Mucosa of stomach (tissue), 1 donor: ENCODE measurements at regions not wholly inside any gene's neighbourhood (a gene's known extent, or its start where the extent isn't known, plus 50 kb on each side); places are given as distances from the start of the nearest gene placed in this dataset.
"Not testable (repeated sequence)": the region's sequence is repeated elsewhere in the genome, so short reads cannot be mapped to it uniquely, and the experiment has no call there.

ENCODE experiments used
- H3K27me3 ChIP-seq: one replicate; pipeline ENCODE4 v1.7.0; 2013; ENCODE audit warnings: mild to moderate bottlenecking, low read length; ENCODE audit not compliant: control insufficient read depth, insufficient read depth
- H3K36me3 ChIP-seq: one replicate; pipeline ENCODE4 v1.7.0; 2013; ENCODE audit warnings: low read length; ENCODE audit not compliant: control insufficient read depth, insufficient read depth
- H3K4me1 ChIP-seq: one replicate; pipeline ENCODE4 v1.7.0; 2013; ENCODE audit warnings: mild to moderate bottlenecking, low read length; ENCODE audit not compliant: control insufficient read depth, insufficient read depth
- H3K4me3 ChIP-seq: one replicate; pipeline ENCODE4 v1.7.0; 2013; ENCODE audit warnings: low read length
- H3K9ac ChIP-seq: one replicate; pipeline ENCODE4 v1.7.0; 2013; ENCODE audit warnings: mild to moderate bottlenecking, low read length, moderate library complexity
- H3K9me3 ChIP-seq: one replicate; pipeline ENCODE4 v1.7.0; 2013; ENCODE audit warnings: mild to moderate bottlenecking, low read length, moderate library complexity; ENCODE audit not compliant: control insufficient read depth
- donor health status: Pancreatic carcinoma.

GRCh38 chr2:3034856-3035255 lies 342.8 kb downstream of the EIPR1 start:
- no peaks in the 10 kb centered on the region for H3K4me1 ChIP-seq
- H3K9me3 ChIP-seq = no peaks in the 10 kb centered on the region
- H3K36me3 ChIP-seq = no peaks in the 10 kb centered on the region
- H3K27me3 ChIP-seq = no peaks in the 10 kb centered on the region
- no peak overlapping the region for H3K9ac ChIP-seq
- H3K4me3 ChIP-seq = no peak overlapping the region

- H3K36me3 ChIP-seq = no peaks in the 10 kb centered on the region
- H3K9ac ChIP-seq = no peak overlapping the region
- H3K4me1 ChIP-seq = no peaks in the 10 kb centered on the region
Observed at GRCh38 chr2:3034396-3034795, 343.2 kb downstream of the EIPR1 start.

GRCh38 chr2:3033315-3033714 lies 344.3 kb downstream of the EIPR1 start:
- H3K36me3 ChIP-seq = no peaks in the 10 kb centered on the region
- H3K4me3 ChIP-seq = no peak overlapping the region
- no peaks in the 10 kb centered on the region for H3K9me3 ChIP-seq
- H3K4me1 ChIP-seq = no peaks in the 10 kb centered on the region
- H3K27me3 ChIP-seq = no peaks in the 10 kb centered on the region
- no peak overlapping the region for H3K9ac ChIP-seq

More at GRCh38 chr2:3034396-3034795, 343.2 kb downstream of the EIPR1 start:
- Histone ChIP-seq H3K4me3 (no peak overlapping the region), H3K9me3 (no peaks in the 10 kb centered on the region), H3K27me3 (no peaks in the 10 kb centered on the region)

GRCh38 chr2:3030791-3031190 lies 346.8 kb downstream of the EIPR1 start:
- H3K9me3 ChIP-seq, H3K27me3 ChIP-seq, H3K9ac ChIP-seq, H3K4me1 ChIP-seq, H3K36me3 ChIP-seq, H3K4me3 ChIP-seq: not testable (repeated sequence)

GRCh38 chr2:3025984-3026383 lies 351.6 kb downstream of the EIPR1 start:
- no peaks in the 10 kb centered on the region for H3K27me3 ChIP-seq
- H3K9ac ChIP-seq = no peak overlapping the region
- H3K9me3 ChIP-seq = no peaks in the 10 kb centered on the region
- H3K4me1 ChIP-seq = no peaks in the 10 kb centered on the region
- no peaks in the 10 kb centered on the region for H3K36me3 ChIP-seq
- H3K4me3 ChIP-seq = no peak overlapping the region

- Histone ChIP-seq H3K27me3 (no peaks in the 10 kb centered on the region), H3K4me3 (no peak overlapping the region), H3K9me3 (no peaks in the 10 kb centered on the region), H3K36me3 (no peaks in the 10 kb centered on the region), H3K9ac (no peak overlapping the region), H3K4me1 (no peaks in the 10 kb centered on the region)
Observed at GRCh38 chr2:3025261-3025660, 352.4 kb downstream of the EIPR1 start.

GRCh38 chr2:3024401-3024935 lies 353.1 kb downstream of the EIPR1 start:
- Histone ChIP-seq H3K9ac (no peak overlapping the region), H3K4me1 (no peaks in the 10 kb centered on the region), H3K36me3 (no peaks in the 10 kb centered on the region), H3K9me3 (no peaks in the 10 kb centered on the region), H3K4me3 (no peak overlapping the region), H3K27me3 (no peaks in the 10 kb centered on the region)

- H3K27me3 ChIP-seq = no peaks in the 10 kb centered on the region
- H3K36me3 ChIP-seq = no peaks in the 10 kb centered on the region
- H3K4me3 ChIP-seq = no peak overlapping the region
- no peaks in the 10 kb centered on the region for H3K4me1 ChIP-seq
- no peak overlapping the region for H3K9ac ChIP-seq
- no peaks in the 10 kb centered on the region for H3K9me3 ChIP-seq
Observed at GRCh38 chr2:3023531-3023930, 354.1 kb downstream of the EIPR1 start.

GRCh38 chr2:3022841-3023372 lies 354.7 kb downstream of the EIPR1 start:
- Histone ChIP-seq H3K4me1 (no peaks in the 10 kb centered on the region), H3K27me3 (no peaks in the 10 kb centered on the region), H3K4me3 (no peak overlapping the region), H3K9me3 (no peaks in the 10 kb centered on the region), H3K36me3 (no peaks in the 10 kb centered on the region), H3K9ac (no peak overlapping the region)

- Histone ChIP-seq H3K36me3 (no peaks in the 10 kb centered on the region), H3K27me3 (no peaks in the 10 kb centered on the region), H3K9me3 (no peaks in the 10 kb centered on the region), H3K4me3 (no peak overlapping the region), H3K9ac (no peak overlapping the region), H3K4me1 (no peaks in the 10 kb centered on the region)
Observed at GRCh38 chr2:3021720-3022119, 355.9 kb downstream of the EIPR1 start.

GRCh38 chr2:3010001-3010400 lies 367.6 kb downstream of the EIPR1 start:
- H3K4me3 ChIP-seq = no peak overlapping the region
- no peak overlapping the region for H3K9ac ChIP-seq
- no peaks in the 10 kb centered on the region for H3K36me3 ChIP-seq
- H3K27me3 ChIP-seq = no peaks in the 10 kb centered on the region
- no peaks in the 10 kb centered on the region for H3K4me1 ChIP-seq
- no peaks in the 10 kb centered on the region for H3K9me3 ChIP-seq

GRCh38 chr2:3009483-3009882 lies 368.1 kb downstream of the EIPR1 start:
- Histone ChIP-seq H3K4me3 (no peak overlapping the region), H3K9me3 (no peaks in the 10 kb centered on the region), H3K27me3 (no peaks in the 10 kb centered on the region), H3K36me3 (no peaks in the 10 kb centered on the region), H3K4me1 (no peaks in the 10 kb centered on the region), H3K9ac (no peak overlapping the region)

- H3K4me1 ChIP-seq = no peaks in the 10 kb centered on the region
- H3K9me3 ChIP-seq = no peaks in the 10 kb centered on the region
- no peak overlapping the region for H3K9ac ChIP-seq
- H3K36me3 ChIP-seq = no peaks in the 10 kb centered on the region
- no peak overlapping the region for H3K4me3 ChIP-seq
- no peaks in the 10 kb centered on the region for H3K27me3 ChIP-seq
Observed at GRCh38 chr2:3009005-3009404, 368.6 kb downstream of the EIPR1 start.
